ENCODE measurements at regions not wholly inside any gene's neighbourhood (a gene's known extent, or its start where the extent isn't known, plus 50 kb on each side); places are given as distances from the start of the nearest gene placed in this dataset.

GRCh38 chr6:163900570-163900969 is 486.1 kb downstream of the QKI start:
- TF ChIP-seq EZH2 (IDR thresholded peaks at IDR 0.05) (no peak), FOXP2 (optimal IDR thresholded peaks at IDR 0.05; ENCODE audit: control extremely low read depth, extremely low read length, insufficient read depth) (no peak)
